GM12878 (cell line): ENCODE measurements at regions not wholly inside any gene's neighbourhood (a gene's known extent, or its start where the extent isn't known, plus 50 kb on each side); places are given as distances from the start of the nearest gene placed in this dataset.

Source experiments
- DPF2 ChIP-seq: fragments of 450-650 bp; IDR thresholded peaks from 2 replicates; pipeline ENCODE4 v1.6.1; 2017; ENCODE audit warnings: mild to moderate bottlenecking
- EP300 ChIP-seq, 2 experiments: fragments of 150-350 bp in 1 of 2; IDR thresholded peaks; 2 replicates each; pipeline ENCODE4 v1.6.1; 2011 to 2012; ENCODE audit warnings: low read depth in 2 of 2, low read length in 2 of 2, borderline replicate concordance in 1 of 2, improper control_type of control experiment in 1 of 2, inconsistent platforms in 1 of 2; ENCODE audit not compliant: control insufficient read depth in 1 of 2
- TF ChIP-seq, protein P1 (sequence below): IDR thresholded peaks from 2 replicates; pipeline ENCODE4 v1.6.1; 2011; ENCODE audit warnings: borderline replicate concordance, low read depth, mild to moderate bottlenecking, moderate library complexity, low read length; ENCODE audit not compliant: insufficient read depth, poor library complexity, severe bottlenecking
- TF ChIP-seq, protein P2 (sequence below): IDR thresholded peaks from 2 replicates; pipeline ENCODE4 v1.6.1; 2012; ENCODE audit warnings: improper control_type of control experiment, low read depth, low read length; ENCODE audit not compliant: insufficient replicate concordance
- TF ChIP-seq, protein P3 (sequence below): IDR thresholded peaks from 2 replicates; pipeline ENCODE4 v1.6.1; 2011; ENCODE audit warnings: low read depth, low read length, improper control_type of control experiment, borderline replicate concordance
- TF ChIP-seq, protein P4 (sequence below): fragments of 450-650 bp; IDR thresholded peaks from 2 replicates; pipeline ENCODE4 v1.6.1; 2017; ENCODE audit warnings: low read depth, mild to moderate bottlenecking, moderate library complexity

DNA sequence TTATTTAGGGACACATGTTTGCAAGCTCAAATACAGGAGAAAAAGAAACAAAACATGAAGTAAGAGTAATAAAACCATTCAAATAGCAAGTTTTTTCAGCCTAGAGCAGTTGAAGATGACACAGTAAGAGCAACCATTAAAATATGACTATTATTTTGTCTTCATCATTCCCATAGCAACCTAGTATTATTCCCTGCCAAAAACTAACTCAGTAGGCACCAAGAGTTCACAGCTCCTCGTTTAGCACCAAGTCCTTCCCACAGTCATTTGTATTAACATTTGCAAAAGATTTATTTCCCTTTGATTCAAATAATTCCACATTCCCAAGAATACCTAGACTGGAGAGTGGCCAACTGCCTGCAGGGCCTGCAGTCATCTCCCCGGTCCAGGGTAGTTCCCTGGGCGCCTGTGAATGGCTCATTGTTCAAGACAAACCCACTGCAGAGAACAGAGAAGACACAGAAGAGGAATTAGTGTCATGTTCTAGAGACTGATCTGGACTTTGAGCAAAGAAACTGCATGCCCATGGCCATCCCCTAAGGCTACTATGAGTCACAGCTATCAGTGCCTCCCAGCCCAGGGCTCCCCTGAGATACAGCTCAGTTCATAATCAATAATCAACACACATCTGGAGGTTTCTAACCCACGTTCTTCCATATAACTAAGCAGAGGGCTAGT, 139.1 kb upstream of the MAP3K1 start (continued):
- TF ChIP-seq, protein P1, sequence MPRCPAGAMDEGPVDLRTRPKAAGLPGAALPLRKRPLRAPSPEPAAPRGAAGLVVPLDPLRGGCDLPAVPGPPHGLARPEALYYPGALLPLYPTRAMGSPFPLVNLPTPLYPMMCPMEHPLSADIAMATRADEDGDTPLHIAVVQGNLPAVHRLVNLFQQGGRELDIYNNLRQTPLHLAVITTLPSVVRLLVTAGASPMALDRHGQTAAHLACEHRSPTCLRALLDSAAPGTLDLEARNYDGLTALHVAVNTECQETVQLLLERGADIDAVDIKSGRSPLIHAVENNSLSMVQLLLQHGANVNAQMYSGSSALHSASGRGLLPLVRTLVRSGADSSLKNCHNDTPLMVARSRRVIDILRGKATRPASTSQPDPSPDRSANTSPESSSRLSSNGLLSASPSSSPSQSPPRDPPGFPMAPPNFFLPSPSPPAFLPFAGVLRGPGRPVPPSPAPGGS, result no peak
- TF ChIP-seq, protein P2, sequence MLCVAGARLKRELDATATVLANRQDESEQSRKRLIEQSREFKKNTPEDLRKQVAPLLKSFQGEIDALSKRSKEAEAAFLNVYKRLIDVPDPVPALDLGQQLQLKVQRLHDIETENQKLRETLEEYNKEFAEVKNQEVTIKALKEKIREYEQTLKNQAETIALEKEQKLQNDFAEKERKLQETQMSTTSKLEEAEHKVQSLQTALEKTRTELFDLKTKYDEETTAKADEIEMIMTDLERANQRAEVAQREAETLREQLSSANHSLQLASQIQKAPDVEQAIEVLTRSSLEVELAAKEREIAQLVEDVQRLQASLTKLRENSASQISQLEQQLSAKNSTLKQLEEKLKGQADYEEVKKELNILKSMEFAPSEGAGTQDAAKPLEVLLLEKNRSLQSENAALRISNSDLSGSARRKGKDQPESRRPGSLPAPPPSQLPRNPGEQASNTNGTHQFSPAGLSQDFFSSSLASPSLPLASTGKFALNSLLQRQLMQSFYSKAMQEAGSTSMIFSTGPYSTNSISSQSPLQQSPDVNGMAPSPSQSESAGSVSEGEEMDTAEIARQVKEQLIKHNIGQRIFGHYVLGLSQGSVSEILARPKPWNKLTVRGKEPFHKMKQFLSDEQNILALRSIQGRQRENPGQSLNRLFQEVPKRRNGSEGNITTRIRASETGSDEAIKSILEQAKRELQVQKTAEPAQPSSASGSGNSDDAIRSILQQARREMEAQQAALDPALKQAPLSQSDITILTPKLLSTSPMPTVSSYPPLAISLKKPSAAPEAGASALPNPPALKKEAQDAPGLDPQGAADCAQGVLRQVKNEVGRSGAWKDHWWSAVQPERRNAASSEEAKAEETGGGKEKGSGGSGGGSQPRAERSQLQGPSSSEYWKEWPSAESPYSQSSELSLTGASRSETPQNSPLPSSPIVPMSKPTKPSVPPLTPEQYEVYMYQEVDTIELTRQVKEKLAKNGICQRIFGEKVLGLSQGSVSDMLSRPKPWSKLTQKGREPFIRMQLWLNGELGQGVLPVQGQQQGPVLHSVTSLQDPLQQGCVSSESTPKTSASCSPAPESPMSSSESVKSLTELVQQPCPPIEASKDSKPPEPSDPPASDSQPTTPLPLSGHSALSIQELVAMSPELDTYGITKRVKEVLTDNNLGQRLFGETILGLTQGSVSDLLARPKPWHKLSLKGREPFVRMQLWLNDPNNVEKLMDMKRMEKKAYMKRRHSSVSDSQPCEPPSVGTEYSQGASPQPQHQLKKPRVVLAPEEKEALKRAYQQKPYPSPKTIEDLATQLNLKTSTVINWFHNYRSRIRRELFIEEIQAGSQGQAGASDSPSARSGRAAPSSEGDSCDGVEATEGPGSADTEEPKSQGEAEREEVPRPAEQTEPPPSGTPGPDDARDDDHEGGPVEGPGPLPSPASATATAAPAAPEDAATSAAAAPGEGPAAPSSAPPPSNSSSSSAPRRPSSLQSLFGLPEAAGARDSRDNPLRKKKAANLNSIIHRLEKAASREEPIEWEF, result peak; percentile 72
- TF ChIP-seq DPF2 (0 out of 2 replicates have a peak, but pooled peaks have one; percentile 50), EP300 (IDR thresholded peaks at IDR 0.05; ENCODE audit: borderline replicate concordance in 1 of 2, control insufficient read depth in 1 of 2, low read depth in 2 of 2, low read length in 2 of 2) (peak in 1 of 2 experiments; percentile 64; a peak in 1 of 4 replicates)
- TF ChIP-seq, protein P3, sequence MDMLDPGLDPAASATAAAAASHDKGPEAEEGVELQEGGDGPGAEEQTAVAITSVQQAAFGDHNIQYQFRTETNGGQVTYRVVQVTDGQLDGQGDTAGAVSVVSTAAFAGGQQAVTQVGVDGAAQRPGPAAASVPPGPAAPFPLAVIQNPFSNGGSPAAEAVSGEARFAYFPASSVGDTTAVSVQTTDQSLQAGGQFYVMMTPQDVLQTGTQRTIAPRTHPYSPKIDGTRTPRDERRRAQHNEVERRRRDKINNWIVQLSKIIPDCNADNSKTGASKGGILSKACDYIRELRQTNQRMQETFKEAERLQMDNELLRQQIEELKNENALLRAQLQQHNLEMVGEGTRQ, result no peak
- TF ChIP-seq, protein P4, sequence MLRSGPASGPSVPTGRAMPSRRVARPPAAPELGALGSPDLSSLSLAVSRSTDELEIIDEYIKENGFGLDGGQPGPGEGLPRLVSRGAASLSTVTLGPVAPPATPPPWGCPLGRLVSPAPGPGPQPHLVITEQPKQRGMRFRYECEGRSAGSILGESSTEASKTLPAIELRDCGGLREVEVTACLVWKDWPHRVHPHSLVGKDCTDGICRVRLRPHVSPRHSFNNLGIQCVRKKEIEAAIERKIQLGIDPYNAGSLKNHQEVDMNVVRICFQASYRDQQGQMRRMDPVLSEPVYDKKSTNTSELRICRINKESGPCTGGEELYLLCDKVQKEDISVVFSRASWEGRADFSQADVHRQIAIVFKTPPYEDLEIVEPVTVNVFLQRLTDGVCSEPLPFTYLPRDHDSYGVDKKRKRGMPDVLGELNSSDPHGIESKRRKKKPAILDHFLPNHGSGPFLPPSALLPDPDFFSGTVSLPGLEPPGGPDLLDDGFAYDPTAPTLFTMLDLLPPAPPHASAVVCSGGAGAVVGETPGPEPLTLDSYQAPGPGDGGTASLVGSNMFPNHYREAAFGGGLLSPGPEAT, result peak; percentile 35; the same call in 1 of the 2 replicates
